ENCODE measurements at regions not wholly inside any gene's neighbourhood (a gene's known extent, or its start where the extent isn't known, plus 50 kb on each side); places are given as distances from the start of the nearest gene placed in this dataset.

DNA sequence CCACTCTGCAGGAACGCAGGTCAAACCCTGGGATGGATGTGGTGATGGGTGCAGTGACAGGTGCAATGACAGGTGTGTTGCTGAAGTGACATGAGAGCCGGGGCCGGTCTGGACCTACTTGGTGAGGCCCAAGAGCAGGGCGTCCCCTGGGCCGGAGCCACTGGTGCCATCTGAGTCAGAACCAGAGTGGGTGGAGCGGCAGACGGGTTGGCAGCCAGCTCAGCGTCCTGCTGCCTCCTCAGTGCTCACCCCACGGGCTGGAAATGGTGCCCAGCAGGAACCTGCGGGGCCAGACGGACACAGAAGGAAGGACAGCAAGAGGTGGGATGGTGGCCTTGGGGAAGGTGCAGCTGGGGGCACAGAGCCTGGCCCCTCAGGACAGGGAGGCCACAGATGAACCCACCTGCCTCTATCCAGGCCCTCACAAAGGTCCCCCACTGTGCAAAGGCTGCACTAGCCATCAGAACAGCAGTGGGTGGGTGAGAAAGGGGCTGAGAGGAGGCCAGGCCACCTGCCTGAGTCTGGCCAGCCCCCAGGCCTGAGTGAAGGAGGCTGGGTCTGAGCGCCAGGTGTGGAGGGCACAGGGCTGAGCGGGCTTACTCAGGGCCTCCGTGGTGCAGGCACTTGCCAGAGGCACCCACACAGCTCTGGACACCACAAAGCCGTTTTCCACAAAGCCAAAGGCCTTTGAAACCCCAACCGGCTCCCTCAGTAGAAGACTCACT lies 129.0 kb upstream of the PPP2R2D start:
- no peak for DNase-seq (ENCODE audit: low read depth, low spot score)

DNA sequence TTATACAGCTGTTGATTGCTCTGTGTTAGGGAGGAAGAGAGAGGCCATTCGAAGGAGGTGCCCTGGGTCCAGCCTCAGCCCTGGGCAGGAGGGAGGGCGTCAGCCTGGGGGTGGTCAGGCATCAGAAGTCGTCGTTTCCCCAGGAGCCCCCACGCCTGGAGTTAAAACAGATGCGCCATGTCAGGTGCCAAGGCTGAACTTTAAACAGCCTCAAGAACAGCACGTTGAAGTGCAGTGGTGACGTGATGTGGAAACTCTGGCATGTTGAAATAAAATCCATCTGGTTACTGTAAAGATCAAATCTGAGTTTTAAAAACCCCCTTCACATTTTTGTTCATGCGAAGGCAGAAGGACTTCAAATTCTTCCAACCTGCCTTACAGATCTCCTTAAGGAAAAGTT lies 128.4 kb upstream of the PPP2R2D start:
- DNase-seq (ENCODE audit: low read depth, low spot score) = no peak

DNA sequence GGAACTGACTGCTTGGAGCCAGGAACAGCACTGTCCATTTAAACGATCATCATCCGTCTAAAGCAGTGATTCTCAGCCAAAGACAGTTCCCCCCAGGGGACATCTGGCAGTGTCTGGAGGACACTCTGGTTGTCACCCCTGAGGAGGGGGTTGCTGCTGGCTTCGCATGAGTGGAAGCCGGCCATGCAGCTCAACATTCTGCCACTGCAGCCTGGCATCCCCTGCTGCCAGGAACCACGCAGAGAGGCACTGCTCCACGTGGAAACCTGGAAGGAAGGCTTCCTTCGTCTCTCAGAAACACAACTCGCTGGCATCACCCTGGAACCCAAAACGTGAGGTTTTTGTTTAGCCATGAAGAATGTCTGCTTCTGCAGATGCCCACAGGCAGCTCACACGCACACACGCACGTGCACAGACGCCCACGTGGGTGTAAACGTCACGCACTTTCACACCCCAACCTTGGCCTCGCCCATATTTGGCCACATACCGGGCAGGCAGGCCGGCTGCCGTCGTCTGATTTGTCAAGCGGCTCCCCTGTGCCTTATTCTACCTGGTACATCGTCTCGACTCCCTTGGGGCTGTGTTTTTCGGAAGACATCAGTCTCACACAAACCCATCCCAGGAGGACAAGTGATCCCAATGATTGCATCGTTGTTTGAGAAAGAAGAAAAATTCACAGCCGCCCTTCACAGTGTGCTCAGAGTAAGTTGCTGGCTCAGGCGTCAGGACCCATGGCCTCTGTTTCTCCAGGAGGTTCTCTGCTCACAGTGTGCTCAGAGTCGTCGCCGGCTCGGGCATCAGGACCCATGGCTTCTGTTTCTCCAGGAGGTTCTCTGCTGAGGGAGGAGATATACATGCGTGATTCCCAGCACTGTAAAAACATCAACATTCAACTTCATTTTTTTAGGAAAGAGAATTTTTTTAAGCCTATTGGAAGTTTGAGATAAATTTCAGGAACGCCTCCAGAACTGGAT lies 127.2 kb upstream of the PPP2R2D start:
- DNase-seq (ENCODE audit: low read depth, low spot score) = no peak

DNA sequence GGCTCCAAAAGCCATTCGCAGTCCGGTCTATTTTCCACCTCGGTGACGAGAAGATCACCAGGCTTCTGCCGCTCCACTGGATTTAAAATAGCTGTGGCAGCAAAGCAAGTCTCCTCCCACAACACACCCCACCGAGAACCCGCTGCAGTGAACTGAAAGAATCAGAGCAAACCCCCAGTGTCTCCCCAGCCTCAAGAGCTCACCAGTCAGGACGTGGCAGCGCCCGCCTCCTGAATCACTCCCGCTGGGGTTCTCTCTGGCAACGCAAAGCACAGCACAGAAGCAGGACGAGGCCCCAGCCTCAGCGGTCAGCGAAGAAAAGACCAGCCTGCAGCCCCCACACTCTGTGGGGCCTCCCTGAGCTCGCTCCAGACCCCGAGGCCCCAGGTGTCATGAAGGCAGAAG lies 126.1 kb upstream of the PPP2R2D start:
- no peak for DNase-seq (ENCODE audit: low read depth, low spot score)

DNA sequence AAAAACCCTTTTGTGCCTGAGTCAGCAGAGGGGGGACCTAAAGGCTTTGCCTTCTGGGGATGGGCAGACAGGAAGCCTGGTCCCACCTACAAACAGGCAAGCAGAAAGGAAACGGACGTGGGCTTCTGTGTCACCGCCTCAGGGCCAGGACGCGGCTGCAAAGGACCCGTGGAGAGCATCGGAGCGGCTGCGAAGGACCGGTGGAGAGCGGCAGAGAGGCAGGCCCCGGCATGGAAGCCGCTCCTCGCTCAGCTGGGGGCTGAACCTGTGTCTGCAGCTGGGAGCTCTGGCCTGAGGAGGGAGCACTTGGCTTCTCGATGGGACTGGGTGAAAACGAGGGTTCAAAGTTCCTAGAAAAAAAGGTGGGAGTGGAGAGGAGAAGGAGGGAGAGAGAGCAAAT lies 125.4 kb upstream of the PPP2R2D start:
- no peak for DNase-seq (ENCODE audit: low read depth, low spot score)

DNA sequence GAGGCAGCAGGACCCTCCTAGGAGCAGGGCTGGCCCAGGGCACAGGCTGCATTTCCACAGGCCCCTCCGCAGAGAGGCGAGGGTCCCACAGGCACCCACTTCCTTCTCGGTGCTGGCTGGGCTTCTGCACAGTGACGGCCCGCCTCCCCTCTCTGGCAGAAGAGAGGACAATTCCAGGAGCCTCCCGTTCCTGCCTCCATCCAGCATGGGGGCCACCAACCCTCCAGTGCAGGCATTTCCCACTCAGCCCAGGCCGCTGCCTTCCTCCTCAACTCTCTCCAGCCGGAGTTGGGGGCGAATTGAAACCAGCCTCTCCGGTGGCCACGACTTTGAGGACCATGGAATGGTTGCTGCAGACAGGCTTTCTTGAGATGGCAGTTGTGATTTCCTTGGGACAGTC lies 125.0 kb upstream of the PPP2R2D start:
- DNase-seq (ENCODE audit: low read depth, low spot score) = no peak

DNA sequence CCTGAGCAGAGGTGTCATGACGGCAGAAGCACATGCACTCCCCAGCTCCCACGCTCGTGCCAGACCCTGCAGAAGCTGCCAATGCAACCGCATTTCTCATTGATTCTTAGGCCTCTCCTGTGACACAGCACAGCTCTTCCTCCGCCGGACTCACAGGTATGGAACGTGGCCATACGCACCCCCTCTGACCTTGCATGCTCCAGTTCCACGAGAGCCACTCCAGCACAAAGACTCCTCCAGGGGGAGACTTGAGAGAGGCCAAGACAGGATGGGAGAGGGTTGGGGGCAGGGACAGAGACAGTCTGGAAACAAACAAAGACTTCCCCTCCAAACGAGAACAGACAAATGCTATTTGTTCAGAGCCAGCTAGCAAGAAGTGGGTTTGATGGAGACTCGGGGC lies 124.3 kb upstream of the PPP2R2D start:
- DNase-seq (ENCODE audit: low read depth, low spot score) = no peak

DNA sequence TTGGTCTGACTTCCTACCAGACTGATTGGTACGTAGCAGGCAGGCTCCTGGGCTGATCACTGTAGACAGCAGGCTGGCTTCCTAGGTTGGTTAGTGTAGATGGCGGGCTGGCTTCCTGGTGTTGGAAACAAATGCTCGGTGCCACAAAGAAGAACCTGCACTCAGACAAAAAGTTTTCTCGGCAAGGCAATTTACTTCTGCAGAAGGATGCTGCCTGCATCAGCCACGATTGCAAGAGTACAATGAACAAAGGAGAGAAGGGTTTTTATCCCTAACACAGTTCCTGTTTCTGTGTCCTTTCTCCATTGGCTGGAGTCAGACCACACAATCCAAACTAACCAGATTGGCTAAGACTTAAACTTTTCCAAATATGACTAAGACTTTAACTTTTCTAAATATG lies 123.6 kb upstream of the PPP2R2D start:
- no peak for DNase-seq (ENCODE audit: low read depth, low spot score)

DNA sequence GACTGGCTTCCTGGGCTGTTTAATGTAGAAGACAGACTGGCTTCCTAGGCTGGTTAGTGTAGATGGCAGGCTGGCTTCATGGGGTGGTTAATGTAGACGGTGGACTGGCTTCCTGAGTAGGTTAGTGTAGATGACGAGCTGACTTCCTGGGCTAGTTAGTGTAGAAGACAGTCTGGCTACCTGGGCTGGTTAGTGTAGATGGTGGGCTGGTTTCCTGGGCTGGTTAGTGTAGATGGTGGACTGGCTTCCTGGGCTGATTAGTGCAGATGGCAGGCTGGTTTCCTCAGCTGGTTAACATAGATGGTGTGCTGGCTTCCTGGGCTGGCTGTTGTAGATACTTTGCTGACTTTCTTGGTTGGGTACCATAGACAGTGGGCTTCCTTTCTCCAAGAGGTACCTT lies 122.9 kb upstream of the PPP2R2D start:
- no peak for DNase-seq (ENCODE audit: low read depth, low spot score)

DNA sequence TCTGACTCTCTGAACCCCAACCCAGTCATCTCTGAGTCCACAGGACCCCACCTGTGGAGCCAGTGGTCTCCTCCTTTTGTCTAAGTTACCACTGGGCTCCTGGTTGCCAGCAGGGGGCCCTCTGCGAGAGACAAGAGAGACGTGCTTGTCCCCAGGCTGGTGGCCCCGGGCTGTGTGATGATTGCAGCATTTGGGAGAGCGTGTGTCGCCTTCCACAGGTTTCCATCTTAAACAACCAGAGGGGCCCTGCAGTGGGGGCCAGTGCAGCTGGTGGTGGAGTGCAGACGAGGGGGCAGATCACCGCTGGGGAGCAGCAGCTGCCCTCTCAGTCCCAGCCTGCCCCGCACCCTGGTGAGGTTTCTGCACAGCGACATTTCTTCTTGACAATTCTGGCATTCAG lies 122.4 kb upstream of the PPP2R2D start:
- DNase-seq (ENCODE audit: low read depth, low spot score) = no peak

DNA sequence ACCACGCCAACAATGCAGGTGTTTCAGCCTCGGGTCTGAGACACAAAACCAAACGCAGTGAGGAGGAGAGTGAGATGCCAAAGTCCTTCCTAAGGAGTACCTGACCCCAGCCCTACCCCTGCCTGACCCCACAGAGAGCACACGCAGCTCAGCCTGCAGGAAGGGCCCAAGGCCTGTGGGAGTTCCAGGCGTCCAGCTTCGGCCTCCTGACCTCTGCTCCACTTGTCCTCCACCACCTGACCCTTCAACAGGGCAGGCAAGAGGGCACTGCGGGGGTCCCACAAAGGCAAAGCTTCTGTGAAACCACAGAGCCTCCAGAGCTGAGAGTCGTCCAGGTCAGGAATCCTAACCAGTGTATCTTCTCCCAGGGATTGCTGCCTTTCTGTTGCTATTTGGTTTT lies 122.0 kb upstream of the PPP2R2D start:
- DNase-seq (ENCODE audit: low read depth, low spot score) = no peak

DNA sequence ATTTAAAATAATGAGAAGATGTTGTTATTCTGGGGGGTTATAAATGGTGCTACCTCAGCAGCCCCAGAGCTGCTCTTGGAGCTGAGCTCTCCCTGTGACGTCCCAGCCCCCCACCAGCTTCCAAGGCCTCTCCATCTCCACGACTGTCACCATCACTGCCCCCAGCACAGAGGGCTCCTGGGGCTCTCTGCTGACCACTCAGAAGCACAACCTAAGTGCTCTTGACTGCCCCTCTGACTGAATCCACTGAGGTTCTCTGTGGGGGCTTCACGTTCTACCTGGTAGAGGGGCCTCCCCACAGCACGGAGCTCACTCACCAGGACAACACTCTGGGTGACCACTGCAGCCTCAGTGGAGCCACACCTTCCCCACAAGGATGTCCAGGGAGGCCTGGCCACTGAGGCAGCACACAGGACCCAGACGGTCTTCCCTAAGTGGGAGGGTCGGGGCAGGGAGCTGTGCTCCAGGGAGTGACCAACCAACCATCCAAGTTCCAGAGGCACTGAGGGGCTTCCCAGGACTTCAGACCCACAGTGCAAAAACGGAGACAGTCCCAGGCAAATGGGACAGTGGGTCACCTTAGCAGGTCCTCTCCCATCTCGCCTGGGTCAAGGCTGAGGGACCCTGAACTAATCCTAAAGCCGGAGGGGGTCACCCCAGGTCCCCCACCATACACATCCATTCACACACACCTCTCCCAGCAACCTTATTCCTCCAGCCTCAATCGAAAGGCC lies 121.0 kb upstream of the PPP2R2D start:
- DNase-seq (ENCODE audit: low read depth, low spot score) = no peak

DNA sequence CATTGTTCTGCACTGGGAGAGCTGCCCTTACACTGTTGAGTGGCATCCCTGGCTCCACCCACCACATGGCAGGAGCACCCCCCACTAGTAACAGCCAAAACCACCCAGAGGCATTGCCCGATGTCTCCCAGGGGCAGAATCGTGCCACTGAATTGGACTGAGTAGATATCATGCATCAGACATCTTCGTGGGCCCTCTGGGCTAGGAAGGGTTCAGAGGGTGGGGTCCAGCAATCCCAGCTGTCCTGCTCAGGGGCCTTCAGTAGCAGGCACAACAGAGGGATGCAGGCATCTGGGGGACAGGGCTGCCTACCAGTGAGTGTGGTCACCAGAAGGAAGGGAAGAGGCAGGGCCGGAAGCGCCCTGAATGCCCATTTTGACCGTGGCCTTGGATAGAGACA lies 119.7 kb upstream of the PPP2R2D start:
- DNase-seq (ENCODE audit: low read depth, low spot score) = no peak

DNA sequence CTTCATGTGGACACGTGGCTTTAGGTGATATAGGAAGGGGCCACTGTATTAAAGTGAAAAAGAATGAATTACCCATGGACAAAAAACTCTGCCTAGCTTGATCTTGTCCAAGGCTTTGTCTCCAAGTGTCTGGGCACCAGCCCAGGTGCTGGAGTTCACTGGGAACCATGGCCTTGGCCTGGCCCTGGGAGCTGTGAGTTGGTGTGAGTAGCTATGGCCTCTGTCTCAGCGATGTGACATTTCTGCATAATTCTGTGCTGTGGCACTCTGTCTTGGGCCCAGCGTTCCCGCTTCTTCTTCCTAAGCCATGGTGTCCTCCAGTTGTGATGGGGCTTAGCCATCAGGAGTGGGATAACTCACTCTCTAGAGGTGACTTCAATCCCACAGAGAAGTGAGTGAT lies 119.0 kb upstream of the PPP2R2D start:
- DNase-seq (ENCODE audit: low read depth, low spot score) = no peak

DNA sequence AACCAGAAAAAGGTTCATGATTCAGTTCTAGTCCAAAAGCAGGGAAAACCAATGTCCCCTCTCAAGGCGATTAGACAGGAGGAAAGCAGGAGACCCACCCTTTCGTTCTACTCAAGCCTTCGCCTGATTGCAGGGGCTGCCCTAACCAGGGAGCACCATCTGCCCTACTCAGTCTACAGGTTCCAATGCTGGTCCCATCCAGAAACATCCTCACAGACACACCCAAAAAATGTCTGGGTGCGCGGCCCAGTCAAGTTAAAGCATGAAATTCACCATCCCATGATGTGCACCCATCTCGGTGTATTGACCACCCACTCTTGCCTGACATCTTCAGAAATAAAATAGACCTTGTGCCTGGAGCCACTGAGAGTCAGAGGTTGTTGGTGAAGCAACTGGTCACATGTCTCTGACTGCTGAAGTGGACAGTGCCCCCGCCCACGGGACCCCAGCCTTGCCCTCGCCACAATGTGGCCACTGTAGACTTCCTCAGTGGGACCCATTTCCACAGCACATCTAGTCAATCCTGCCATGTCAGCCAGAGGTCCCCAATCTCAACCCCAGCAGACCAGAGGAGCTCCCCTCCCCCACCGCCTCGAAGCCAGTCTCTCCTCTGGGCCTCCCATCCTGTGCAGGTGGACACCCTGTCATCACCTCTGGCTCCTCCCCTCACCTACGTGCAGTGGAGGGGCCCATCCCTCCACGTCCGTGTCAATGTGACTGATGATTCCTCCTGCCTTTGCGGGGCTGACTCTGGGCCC lies 116.3 kb upstream of the PPP2R2D start:
- DNase-seq (ENCODE audit: low read depth, low spot score) = no peak

DNA sequence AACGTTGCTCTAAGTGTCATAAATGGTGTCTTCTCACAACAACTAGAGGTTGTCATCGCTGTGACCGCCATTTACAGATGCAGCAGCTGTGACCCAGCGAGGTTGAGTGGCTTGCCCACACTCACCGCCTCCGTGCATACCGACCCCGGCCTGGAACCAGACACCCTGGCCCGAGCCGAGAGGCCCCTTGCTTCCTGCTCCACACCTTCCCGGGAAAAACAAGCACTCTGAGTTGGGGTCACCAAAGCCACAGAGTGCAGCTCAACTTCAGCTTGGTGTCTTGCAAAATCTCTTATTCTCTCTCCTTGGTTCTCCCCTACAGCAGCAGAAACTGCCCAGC lies 115.7 kb upstream of the PPP2R2D start:
- DNase-seq (ENCODE audit: low read depth, low spot score) = no peak

DNA sequence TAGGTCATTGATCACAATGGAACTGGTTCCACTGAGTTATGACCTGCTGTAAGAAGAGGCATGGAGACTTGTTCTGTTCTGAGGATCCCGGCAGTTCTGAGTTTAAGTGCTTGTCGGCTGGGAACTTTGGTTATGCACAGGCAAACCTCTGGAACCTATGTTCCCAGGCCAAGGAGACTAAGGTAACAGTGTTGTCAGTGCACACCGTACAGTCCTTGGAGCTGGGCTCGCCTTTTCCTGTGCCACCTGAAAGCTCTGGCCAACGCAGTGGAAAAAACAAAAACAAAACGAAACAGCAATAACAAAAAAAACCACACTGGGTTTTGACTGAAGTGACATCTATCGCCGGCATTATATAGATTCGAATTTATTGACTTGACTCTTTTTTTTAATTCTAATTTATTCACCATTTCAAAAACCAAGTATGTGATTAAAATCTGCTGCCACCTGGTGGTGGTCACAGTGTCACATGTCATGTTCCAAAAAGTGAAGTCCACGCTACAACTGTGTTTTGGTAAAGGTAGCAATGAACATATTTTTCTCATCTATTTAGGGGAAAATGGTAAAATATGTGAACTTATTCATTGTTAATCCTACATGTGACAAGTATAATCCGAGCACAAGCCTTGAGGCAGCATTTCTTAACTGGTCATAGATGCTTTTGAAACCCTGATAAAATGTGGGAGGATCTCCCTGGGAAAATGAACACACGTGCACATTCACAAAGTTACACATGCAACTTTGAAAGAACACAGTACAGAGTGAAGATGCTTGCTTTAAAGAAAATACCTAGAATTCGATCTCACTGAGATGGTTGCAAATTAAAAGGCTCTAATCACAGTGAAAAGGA lies 113.8 kb upstream of the PPP2R2D start:
- DNase-seq (ENCODE audit: low read depth, low spot score) = no peak

DNA sequence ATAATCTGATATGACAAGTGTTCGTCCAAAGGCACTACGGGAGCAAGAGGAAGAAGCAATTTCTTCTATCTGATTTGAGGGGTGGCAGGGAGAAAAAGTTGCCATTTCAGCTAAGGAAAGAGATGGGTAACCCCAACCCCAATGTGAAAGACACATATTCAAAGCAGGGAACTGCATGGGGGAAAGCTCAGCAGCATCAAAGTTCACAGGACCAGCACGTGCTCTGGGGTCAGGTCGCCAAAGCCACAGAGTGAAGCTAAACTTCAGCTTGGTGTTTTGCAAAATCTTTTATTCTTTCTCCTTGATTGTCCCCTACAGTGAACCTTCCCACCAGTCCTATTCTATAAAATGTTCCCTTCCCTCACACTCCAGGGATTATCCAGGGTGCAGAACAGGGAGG lies 112.8 kb upstream of the PPP2R2D start:
- no peak for DNase-seq (ENCODE audit: low read depth, low spot score)

DNA sequence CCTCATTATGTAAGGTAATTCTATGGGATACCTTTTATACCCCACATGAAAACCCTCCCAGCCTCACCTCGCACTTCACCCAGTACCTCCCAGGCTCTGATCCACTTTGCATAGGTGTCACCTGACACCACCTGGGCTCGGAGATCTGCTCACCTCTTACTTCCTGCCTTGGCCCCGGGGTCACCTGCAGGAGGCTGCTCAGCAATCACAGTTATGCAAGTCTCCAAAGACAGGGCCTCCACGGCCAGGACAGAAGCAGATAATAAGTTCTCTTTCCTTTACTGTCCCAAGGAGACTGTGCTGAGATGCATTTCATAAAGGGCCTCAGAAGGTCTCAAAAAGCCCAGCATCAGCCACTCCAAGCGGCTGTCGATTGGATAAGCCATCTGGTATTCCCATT lies 112.4 kb upstream of the PPP2R2D start:
- peak; percentile 43 for DNase-seq (ENCODE audit: low read depth, low spot score)

DNA sequence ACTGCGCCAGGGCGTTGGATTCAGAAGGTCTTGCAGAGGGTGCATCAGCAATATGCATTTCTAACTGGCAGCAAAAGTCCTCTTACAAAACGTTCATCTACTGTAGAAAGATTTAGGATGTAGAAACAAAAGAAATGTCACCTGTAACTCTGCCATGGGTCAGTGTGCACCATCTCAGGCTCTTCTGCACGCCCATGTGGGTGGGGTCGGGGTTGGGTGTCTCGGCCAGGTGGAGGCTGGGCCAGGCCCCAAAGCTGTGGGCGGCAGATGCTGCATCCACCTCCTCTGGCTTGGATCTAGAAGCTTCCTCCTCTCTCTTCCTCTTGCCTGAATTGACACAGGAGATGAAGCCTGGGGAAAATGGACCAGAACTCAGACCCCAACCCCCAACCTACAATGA lies 111.3 kb upstream of the PPP2R2D start:
- no peak for DNase-seq (ENCODE audit: low read depth, low spot score)

DNA sequence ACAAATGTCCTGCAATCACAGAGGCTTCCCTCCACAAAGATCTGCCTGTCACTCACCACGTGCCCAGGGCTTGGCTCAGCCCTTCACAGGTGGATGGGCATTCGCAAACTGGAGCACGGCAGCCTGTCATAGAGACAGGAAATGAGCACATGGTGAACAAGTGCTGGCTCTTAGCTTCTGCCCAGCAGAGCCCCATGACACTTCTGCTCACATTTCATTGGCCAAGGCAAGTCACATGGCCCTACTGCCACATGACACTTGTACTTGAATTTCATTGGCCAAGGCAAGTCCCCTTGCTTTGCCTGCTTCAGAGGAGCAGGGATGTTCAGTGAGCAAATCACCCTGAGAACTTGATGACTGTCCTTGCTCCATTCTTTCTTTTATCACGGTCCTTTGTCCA lies 110.8 kb upstream of the PPP2R2D start:
- peak; percentile 33 for DNase-seq (ENCODE audit: low read depth, low spot score)
